ENCODE measurements at regions not wholly inside any gene's neighbourhood (a gene's known extent, or its start where the extent isn't known, plus 50 kb on each side); places are given as distances from the start of the nearest gene placed in this dataset.

- no peak for DNase-seq
Measured at GRCh38 chr3:41116851-41117250, 82.5 kb upstream of the CTNNB1 start.

- peak; percentile 84 to 92 for DNase-seq
Measured at GRCh38 chr3:41117398-41117870, 81.9 kb upstream of the CTNNB1 start.

- peak; percentile 4 to 14 for DNase-seq
Measured at GRCh38 chr3:41118461-41119390, 80.6 kb upstream of the CTNNB1 start.

- DNase-seq, result no peak
Measured at GRCh38 chr3:41120460-41120859, 78.8 kb upstream of the CTNNB1 start.

- DNase-seq, result no peak
Measured at GRCh38 chr3:41125258-41125657, 74.0 kb upstream of the CTNNB1 start.

GRCh38 chr3:41126472-41126871 lies 72.8 kb upstream of the CTNNB1 start:
- no peak for DNase-seq

- no peak for DNase-seq
Measured at GRCh38 chr3:41126961-41127360, 72.3 kb upstream of the CTNNB1 start.

GRCh38 chr3:41127414-41127813 lies 71.9 kb upstream of the CTNNB1 start:
- no peak for DNase-seq

GRCh38 chr3:41129731-41130130 lies 69.6 kb upstream of the CTNNB1 start:
- no peak for DNase-seq

- no peak for DNase-seq
Measured at GRCh38 chr3:41131224-41131623, 68.1 kb upstream of the CTNNB1 start.

- peak in 1 of 2 donors; percentile 12 for DNase-seq
Measured at GRCh38 chr3:41137686-41138111, 61.6 kb upstream of the CTNNB1 start.

GRCh38 chr3:41138146-41138545 lies 61.2 kb upstream of the CTNNB1 start:
- DNase-seq, result no peak

- DNase-seq, result no peak
Measured at GRCh38 chr3:41138601-41139000, 60.7 kb upstream of the CTNNB1 start.

GRCh38 chr3:41140242-41140641 lies 59.1 kb upstream of the CTNNB1 start:
- no peak for DNase-seq

- no peak for DNase-seq
Measured at GRCh38 chr3:41141433-41142167, 57.7 kb upstream of the CTNNB1 start.

- no peak for DNase-seq
Measured at GRCh38 chr3:41143421-41144031, 55.8 kb upstream of the CTNNB1 start.

- DNase-seq, result no peak
Measured at GRCh38 chr3:41144631-41145030, 54.7 kb upstream of the CTNNB1 start.

- no peak for DNase-seq
Measured at GRCh38 chr3:41148478-41148877, 50.8 kb upstream of the CTNNB1 start.

GRCh38 chr3:41148901-41149300 lies 50.4 kb upstream of the CTNNB1 start:
- DNase-seq, result no peak
